SK-N-SH treated with all-trans-retinoic acid at 6 μM for 48 hours (cell line): ENCODE measurements at regions not wholly inside any gene's neighbourhood (a gene's known extent, or its start where the extent isn't known, plus 50 kb on each side); places are given as distances from the start of the nearest gene placed in this dataset.
A peak's percentile ranks its signal among the peaks of the same experiment; 100 is the strongest.

Experiments used
- ATAC-seq: fragments of 200-7000 bp; cut with Tn5 transposase; 3 replicates; pipeline ENCODE4 v1.9.1; 2020; ENCODE audit warnings: mild to moderate bottlenecking, moderate library complexity
- BACH2 ChIP-seq: fragments of 250-450 bp; sonication (Bioruptor Pico); IDR thresholded peaks from 2 replicates; pipeline ENCODE4 v1.9.0; 2021; ENCODE audit warnings: mild to moderate bottlenecking, borderline replicate concordance
- CSDC2 ChIP-seq: fragments of 250-450 bp; sonication (Bioruptor Pico); IDR thresholded peaks from 2 replicates; pipeline ENCODE4 v1.5.0; 2020; ENCODE audit warnings: mild to moderate bottlenecking, moderate library complexity
- CSRNP3 ChIP-seq: fragments of 250-450 bp; sonication (Bioruptor Pico); IDR thresholded peaks from 2 replicates; pipeline ENCODE4 v1.5.1; 2021; ENCODE audit warnings: mild to moderate bottlenecking, moderate library complexity
- ISL1 ChIP-seq: fragments of 250-450 bp; sonication (Bioruptor Pico); IDR thresholded peaks from 2 replicates; pipeline ENCODE4 v2.1.2; 2022; ENCODE audit warnings: mild to moderate bottlenecking, moderate library complexity
- PATZ1 ChIP-seq: fragments of 250-450 bp; sonication (Bioruptor Pico); IDR thresholded peaks from 2 replicates; pipeline ENCODE4 v1.8.0; 2020; ENCODE audit warnings: mild to moderate bottlenecking, moderate library complexity, borderline replicate concordance
- ZC3H10 ChIP-seq: fragments of 250-450 bp; sonication (Bioruptor Pico); IDR thresholded peaks from 2 replicates; pipeline ENCODE4 v1.5.1; 2021; ENCODE audit warnings: mild to moderate bottlenecking, moderate library complexity
- ZFP3 ChIP-seq: fragments of 250-450 bp; sonication (Bioruptor Pico); IDR thresholded peaks from 2 replicates; pipeline ENCODE4 v1.5.0; 2020; ENCODE audit warnings: mild to moderate bottlenecking, moderate library complexity
- ZFP30 ChIP-seq: fragments of 450-650 bp; formaldehyde crosslinking; IDR thresholded peaks from 2 replicates; pipeline ENCODE4 v1.5.0; 2022; ENCODE audit warnings: mild to moderate bottlenecking, moderate library complexity
- ZNF565 ChIP-seq: fragments of 450-650 bp; formaldehyde crosslinking; conservative IDR thresholded peaks from 2 replicates; pipeline ENCODE4 v1.5.0; 2020; ENCODE audit warnings: low read depth, mild to moderate bottlenecking, moderate library complexity
- ZNF8 ChIP-seq: fragments of 450-650 bp; formaldehyde crosslinking; IDR thresholded peaks from 2 replicates; pipeline ENCODE4 v1.5.0; 2020; ENCODE audit warnings: mild to moderate bottlenecking, moderate library complexity
- TF ChIP-seq, protein P1 (sequence below): fragments of 250-450 bp; sonication (Bioruptor Pico); IDR thresholded peaks from 2 replicates; pipeline ENCODE4 v1.5.0; 2020; ENCODE audit warnings: mild to moderate bottlenecking, moderate library complexity
- TF ChIP-seq, protein P2 (sequence below): fragments of 250-450 bp; sonication (Bioruptor Pico); IDR thresholded peaks from 2 replicates; pipeline ENCODE4 v1.8.0; 2021; ENCODE audit warnings: low read depth, mild to moderate bottlenecking, moderate library complexity, borderline replicate concordance

DNA sequence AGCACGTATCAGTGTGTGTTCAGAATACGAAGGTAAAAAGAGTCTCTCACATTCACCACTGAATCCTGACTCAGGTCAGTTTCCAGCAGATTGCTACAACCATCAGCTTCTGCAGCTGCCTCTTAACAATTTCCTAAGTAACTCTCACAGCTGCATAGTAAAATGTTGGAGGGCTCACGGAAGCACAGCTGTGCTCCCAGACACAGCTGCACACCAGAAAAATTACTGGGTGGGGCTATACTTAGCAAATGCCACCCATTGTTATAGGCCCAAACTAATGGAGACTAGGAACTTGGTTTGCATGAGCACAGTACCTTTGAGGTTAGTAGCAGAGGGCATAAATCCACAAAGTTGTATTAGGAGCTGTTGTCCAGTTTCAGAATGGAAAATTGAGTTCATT lies 153.9 kb upstream of the ERBB4 start:
- ATAC-seq: no peak
- TF ChIP-seq PATZ1 (CRISPR knock-in tag) (no peak), CSRNP3 (CRISPR knock-in tag) (no peak)

DNA sequence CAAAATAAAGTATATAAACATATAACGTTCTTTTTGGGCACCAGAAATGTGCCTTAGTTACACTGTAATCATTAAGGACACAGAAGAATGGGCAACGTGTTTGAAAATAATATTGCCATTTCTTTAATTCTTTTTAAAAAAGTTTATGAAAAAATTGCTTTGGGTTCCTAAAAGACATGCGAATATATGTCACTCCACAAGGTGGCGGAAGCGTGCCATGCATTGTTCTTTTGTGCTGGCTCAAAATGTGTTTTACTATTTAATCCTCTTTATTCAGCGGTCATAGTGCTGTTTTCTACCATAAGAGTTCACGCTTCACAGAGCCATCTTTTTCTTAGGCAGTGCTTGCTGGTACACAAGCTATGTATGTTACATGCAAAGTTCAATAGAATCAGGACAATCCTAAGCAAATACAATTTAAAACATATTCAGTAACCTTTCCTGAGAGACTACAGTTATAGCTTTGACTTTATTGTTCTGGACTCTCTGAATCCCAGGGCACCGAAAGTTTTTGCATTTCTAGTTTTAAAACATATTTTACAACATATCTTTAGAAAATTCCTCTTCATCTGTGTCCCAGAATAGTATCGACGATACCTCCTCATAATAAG lies 147.8 kb upstream of the ERBB4 start:
- TF ChIP-seq ISL1 (CRISPR knock-in tag) (no peak), ZNF8 (no peak), ZFP30 (CRISPR knock-in tag) (no peak), CSDC2 (CRISPR knock-in tag) (no peak), BACH2 (CRISPR knock-in tag) (no peak), ZC3H10 (CRISPR knock-in tag) (no peak), CSRNP3 (CRISPR knock-in tag) (no peak), ZNF565 (CRISPR knock-in tag) (no peak), PATZ1 (CRISPR knock-in tag) (no peak), ZFP3 (CRISPR knock-in tag) (no peak)
- TF ChIP-seq, protein P1, sequence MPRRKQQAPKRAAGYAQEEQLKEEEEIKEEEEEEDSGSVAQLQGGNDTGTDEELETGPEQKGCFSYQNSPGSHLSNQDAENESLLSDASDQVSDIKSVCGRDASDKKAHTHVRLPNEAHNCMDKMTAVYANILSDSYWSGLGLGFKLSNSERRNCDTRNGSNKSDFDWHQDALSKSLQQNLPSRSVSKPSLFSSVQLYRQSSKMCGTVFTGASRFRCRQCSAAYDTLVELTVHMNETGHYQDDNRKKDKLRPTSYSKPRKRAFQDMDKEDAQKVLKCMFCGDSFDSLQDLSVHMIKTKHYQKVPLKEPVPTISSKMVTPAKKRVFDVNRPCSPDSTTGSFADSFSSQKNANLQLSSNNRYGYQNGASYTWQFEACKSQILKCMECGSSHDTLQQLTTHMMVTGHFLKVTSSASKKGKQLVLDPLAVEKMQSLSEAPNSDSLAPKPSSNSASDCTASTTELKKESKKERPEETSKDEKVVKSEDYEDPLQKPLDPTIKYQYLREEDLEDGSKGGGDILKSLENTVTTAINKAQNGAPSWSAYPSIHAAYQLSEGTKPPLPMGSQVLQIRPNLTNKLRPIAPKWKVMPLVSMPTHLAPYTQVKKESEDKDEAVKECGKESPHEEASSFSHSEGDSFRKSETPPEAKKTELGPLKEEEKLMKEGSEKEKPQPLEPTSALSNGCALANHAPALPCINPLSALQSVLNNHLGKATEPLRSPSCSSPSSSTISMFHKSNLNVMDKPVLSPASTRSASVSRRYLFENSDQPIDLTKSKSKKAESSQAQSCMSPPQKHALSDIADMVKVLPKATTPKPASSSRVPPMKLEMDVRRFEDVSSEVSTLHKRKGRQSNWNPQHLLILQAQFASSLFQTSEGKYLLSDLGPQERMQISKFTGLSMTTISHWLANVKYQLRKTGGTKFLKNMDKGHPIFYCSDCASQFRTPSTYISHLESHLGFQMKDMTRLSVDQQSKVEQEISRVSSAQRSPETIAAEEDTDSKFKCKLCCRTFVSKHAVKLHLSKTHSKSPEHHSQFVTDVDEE (CRISPR knock-in tag): no peak
- TF ChIP-seq, protein P2, sequence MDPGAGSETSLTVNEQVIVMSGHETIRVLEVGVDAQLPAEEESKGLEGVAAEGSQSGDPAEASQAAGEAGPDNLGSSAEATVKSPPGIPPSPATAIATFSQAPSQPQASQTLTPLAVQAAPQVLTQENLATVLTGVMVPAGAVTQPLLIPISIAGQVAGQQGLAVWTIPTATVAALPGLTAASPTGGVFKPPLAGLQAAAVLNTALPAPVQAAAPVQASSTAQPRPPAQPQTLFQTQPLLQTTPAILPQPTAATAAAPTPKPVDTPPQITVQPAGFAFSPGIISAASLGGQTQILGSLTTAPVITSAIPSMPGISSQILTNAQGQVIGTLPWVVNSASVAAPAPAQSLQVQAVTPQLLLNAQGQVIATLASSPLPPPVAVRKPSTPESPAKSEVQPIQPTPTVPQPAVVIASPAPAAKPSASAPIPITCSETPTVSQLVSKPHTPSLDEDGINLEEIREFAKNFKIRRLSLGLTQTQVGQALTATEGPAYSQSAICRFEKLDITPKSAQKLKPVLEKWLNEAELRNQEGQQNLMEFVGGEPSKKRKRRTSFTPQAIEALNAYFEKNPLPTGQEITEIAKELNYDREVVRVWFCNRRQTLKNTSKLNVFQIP: no peak
- ATAC-seq: peak; percentile 76

DNA sequence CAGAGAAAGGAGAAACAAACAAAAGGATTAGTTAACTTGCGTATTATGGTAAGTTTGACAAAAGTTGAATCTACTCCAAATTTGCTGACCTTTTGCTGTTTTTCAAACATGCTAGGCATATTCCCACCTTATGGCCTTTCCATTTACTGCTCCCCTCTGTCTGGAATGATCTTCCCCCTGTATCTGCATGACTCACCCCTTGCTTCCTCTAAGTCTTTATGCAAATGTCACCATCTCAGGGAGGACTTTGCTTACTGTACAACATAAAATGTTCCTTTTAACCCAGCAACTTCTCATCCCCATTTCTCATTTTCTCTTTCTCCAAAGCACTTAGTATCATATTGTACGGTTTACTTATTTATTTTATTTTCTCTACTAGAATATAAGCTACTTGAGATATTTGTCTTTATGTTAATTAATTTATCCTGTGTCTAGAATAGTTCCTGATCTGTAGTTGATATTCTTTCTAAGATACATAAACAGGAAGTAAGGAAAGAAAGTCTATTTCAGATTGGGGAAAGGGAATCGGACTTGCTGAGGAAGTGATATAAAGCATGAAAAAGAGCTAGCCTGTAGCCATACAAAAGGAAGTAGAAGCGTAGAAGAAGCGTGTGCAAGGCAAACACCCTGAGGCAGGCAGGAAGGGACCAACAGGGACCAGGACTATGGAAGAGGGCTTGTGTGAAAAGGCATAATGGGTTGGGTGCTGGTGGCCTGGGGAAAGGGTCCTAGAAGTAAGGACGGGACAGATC lies 144.9 kb upstream of the ERBB4 start:
- peak; percentile 49; the same call in 1 of the 3 replicates for ATAC-seq
- TF ChIP-seq CSRNP3 (CRISPR knock-in tag) (no peak), ZNF565 (CRISPR knock-in tag) (no peak), ZFP3 (CRISPR knock-in tag) (no peak), ZNF8 (no peak)
